ENCODE measurements at regions not wholly inside any gene's neighbourhood (a gene's known extent, or its start where the extent isn't known, plus 50 kb on each side); places are given as distances from the start of the nearest gene placed in this dataset.

DNA sequence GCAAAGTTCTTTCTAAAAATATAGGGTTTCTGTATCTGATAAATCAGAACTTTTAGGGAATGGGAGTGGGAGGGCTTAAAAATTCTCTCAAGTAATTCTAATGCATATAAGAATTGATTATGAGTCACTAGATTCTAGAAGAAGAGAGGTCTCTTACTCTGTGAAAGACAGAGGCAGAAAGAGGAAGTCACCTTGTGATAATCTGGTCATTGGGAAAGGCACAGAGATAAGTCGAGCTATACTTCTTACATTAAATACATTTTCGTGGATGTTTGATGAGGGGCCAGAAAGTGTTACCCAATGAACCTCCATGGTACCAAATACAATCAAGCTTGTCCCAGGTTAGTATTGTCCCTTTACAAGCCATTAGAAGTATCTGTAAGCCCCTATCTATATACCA lies 134.4 kb downstream of the MAD2L1 start:
- DNase-seq, result no peak

DNA sequence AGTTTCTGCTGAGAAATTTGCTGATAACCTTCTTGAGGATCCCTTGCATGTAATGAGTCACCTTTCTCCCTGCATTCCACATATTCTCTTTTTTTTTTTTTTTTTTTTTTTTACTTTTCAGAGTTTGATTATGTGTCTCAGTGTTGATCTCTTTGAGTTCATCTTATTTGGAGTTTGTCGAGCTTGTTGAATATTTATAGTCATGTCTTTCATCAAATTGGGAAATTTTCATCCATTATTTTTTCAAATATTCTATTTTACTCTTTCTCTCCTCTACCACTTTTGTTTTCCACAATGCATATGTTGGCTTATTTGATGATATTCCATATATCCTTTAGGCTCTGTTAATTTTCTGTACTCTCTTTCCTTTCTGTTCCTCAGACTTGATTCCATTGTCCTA lies 136.1 kb downstream of the MAD2L1 start:
- no peak for DNase-seq

DNA sequence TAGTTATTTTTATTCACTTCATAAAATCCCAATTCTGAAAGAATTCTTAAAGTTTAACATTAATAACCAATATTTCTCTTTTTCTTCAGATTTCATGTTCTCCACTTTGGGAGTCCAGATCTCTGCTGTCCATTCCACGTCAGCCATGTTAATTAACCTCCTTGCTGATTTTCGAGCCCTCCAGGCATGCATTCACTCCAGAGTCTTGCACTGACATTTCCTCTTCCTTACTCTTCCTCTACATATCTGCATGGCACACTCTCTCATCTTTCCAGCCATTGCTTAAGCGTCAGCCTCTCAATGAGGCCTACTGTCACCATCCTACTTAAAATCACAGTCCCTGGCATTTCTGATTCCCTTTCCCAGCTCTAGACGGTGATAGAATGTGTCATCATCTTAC lies 144.8 kb downstream of the MAD2L1 start:
- DNase-seq, result no peak

DNA sequence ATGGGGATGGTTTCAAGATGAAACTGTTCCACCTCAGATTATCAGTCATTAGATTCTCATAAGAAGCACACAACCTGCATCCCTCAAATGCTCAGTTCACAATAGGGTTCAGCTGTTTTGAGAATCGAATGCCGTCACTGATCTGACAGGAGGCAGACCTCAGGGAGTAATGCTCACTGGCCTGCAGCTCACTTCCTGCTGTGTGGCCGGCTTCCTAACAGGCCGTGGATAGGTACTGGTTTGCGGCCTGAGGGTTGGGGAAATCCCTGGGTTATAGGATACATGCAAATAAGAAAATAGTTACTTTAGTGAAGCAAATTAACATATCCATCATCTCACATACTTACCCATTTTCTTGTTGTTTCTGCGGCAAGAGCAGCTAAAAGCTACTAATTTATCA lies 160.4 kb downstream of the MAD2L1 start:
- no peak for DNase-seq

DNA sequence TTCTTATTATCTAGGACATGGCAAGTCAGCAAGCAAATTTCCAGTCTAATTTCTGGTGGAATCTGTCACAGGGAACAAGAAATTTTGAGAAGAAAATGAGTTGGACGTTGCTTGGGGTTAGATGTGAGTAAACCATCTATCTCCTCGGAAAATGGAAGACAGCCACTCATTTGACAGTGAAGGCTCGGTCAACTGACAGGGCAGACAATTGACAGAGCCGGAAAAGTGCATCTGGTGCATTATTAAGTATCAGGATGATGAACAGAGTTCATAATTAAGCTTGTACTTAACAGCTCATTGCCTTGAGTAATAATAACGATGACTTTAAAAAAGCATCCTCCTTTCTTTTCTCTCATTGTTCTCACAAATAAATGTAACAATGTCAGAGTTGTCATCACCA lies 168.4 kb downstream of the MAD2L1 start:
- no peak for DNase-seq

DNA sequence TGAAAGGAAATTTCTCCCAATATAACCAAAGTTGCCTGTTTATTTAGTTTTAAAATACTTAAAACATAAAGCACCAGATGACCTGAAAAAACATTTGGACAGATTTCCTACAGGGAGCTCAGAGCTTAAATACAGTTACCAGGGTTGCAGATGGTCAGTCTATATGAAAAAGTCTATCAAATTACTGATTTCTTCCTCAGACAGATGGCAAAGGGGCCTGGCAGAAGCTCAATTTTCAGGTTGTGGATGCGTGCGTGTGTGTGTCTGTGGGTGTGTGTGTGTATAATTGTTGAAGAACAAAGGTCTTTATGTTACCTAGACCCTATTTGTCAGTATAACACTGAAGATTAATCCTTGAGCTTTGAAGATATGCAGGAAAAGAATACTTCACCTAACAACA lies 169.4 kb downstream of the MAD2L1 start:
- no peak for DNase-seq

DNA sequence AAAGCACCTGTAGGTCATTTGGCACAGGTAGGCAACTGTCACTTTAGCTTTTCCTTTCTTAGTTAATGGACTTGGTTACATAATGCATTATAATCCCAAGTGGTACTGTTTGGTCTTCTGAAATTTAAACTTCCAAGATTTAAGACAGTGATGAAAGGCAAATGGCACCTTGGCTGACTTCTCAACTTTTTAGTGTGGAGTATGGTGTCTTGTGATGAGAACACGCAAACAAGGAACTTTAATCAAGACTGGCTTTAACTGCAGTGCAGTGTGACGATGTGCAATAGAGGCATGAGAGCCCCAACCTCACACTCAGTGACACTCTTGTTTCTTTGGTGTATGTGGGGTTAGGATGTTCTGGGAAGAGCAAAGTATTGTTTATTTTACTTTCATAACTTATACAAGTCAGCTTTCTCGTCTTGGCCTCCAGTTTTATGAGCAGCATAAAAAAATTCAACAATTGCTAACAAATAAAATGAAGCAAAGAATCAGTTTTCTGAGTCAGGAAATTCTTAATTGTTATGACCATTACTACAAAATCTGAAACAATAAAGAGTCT lies 171.9 kb downstream of the MAD2L1 start:
- no peak for DNase-seq

DNA sequence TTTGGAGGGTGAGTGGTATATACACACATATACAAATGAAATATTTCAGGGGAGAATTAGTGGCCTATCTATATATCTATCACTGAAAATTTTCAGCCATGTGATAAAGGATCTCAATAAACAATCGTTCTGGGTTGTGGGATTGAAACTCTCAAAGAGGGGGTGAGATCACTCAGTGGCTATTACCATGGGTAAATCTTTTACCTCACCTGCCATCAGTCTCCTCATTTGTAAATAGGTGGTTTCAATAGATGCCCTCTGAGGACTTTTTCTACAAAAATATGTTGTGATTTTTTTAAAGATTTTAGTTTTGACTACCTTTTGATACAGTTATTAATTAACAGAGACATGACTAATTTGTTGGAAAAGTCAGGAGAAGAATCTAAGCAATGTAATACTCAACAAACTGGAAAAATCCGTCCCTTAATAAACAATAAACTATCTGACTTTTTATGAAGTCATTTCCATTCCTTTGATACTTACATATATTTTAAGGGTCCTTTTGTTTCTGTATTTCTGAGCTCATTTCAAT lies 192.8 kb downstream of the MAD2L1 start:
- DNase-seq, result no peak

DNA sequence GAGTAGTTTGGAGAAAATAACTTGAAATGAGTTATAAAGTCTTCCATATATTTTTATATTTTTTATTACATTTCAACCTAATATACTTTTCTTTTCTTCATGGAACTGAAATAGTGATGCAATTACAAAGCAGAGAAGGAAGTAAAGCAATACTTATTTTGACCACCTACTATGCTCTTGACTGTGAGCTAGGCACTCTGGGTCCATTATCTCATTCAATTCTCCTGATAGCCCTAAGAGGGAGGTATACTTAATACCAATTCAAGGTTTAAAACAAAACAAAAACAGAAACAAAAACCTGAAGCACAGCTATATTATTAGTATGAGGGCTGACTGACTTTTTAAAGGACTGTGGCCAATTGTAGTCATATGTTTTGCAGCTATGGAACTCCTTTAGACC lies 193.5 kb downstream of the MAD2L1 start:
- no peak for DNase-seq

DNA sequence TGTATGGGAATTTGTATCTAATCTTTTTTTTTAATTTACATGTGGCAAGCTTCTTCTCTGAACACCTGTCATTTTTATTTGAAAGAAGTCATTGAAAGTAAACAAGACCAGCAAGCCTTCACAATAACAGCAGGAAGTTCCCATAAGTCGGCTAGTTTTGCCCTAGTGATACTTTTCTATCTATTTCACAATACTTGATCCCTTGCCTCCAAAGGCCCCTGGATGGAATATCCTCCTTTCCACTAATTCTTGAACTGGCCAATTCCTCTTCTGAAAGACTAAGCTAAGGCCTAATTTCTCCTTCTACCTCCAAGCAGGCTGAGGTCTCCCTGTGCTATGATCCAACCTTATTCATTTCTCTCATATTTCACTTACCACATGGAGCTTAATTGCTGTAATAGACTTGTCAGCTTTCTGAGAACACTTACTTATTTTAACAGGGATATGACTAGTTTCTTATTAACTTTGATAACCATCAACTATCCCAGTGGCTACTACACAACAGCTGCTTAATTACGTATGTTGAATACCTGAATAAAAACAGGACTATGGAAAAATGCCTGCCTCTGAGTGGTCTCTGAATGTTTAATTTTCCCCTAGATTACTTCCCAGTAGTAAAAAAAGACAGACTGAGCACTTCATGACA lies 194.2 kb downstream of the MAD2L1 start:
- DNase-seq, result peak; percentile 24

DNA sequence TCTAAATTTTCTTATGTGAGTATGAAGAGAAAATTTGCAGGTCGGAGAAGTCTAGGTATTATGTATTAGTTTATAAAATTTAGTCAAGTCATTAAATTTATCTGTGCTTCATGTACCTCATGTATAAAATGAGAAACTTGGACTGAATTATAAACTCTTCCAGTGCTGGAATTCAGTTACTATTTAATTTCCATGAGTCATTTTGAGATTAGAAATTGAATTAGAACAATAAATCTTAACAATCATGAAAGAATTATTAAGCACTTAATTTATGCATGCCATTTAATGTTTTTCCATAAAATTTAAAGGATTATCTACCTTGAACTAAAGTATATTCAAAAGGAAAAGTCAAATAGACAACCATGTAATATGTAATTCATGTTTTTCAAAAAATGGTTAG lies 195.8 kb downstream of the MAD2L1 start:
- no peak for DNase-seq

DNA sequence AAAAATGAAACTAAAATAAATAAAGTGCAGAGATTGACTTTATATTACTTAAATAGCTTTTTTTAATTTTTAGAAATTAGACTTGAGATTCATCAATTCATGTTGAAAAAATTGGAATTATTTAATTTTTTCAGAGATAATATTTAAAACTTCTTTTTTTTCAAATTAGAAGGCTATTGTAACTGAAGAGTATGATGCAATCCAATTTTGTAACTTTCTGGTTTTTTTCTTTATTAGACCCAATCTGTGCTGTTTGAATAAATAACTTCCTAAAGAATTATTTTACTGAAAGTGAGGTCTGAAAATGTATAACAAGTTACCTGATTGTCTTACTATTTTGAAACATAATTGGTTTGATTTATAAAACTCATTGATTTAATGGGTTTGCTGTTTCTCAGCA lies 200.9 kb downstream of the MAD2L1 start:
- DNase-seq, result no peak

DNA sequence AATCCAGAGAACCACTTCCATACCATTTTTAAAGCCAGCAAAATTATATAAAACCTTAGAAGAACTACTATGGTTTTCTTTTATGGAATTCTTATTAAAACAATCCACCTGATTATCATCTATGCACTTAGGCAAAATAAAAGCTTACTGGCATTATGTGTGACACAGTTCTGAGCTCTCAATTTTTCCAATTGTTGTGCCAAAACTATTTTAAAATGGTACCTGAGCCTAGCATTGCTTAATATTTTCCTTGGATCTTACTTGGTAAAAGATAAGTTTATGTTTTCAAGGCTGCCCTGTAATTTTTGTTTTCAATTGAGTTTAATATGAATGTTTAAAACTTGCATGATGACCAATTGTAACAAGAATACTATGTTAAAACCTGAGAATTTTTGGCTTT lies 201.3 kb downstream of the MAD2L1 start:
- DNase-seq, result no peak

DNA sequence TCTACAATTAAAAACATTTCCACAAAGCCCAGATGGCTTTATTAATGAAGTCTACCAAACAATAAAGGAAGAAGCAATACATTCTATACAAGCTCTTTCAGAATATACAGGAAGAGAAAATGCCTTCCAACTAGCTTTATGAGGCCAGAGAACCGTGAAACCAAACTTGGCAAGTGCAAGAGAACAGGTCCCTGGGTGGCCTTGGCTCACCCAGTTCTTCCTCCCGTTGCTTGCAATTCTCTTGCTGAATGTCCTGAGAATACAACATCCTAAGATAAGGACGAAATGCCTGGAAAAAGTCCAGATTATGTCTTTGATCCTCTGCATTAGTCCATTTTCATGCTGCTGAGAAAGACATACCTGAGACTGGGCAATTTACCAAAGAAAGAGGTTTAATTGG lies 204.9 kb downstream of the MAD2L1 start:
- DNase-seq, result no peak

DNA sequence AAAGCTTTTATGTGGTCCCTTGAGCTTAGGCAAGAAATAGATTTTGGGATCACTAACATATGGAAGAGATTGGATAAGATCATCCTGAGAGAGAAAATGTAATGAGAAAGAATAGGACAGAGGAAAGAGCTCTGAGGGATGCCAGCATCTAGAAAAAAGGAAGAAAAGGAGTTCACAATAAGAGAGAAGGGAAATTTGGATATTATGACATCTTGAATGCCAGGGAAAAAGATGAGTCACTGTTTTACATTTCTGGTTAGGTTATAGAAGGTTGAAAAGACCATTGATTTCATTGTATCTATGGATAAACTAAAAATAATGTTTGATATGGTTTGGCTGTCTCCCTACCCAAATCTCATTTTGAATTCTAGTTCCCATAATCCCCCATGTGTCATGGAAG lies 208.5 kb downstream of the MAD2L1 start:
- no peak for DNase-seq

DNA sequence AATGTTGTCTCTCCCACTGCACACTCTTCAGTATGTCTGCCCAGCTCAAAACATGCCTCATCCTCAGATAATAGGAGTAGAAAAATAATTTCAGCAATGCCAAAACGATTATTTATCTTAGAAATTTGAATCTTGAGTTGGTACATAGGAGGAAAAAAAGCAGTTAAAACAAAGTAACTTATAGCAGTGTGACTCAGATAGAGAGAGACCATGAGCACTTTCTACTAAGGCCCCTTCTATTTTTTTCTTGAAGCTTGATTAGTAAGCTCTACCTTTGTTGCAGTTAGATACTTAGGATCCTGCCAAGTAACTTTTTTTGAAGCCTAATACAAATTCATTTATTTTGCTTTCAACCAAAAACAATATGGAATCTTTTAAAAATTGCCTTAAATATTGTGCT lies 212.3 kb downstream of the MAD2L1 start:
- DNase-seq, result no peak

DNA sequence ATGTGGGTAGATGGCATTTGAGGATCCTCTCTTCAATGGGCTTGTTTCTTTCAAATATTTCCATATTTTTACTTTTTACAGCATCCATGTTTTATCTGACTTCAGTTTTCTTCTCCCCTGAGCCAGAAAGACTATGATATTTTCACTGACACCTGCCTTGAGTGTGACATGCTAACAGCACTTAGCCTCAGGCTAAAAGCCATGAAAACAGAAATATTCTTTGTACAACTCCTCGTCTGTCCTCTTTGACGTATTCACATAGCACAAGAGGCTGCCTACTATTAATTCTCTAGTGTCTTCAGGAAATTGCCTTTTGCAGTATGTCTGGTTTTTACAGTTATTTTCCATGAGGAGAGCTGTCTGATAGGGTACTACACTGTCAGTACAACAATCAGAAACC lies 215.0 kb downstream of the MAD2L1 start:
- DNase-seq, result no peak

DNA sequence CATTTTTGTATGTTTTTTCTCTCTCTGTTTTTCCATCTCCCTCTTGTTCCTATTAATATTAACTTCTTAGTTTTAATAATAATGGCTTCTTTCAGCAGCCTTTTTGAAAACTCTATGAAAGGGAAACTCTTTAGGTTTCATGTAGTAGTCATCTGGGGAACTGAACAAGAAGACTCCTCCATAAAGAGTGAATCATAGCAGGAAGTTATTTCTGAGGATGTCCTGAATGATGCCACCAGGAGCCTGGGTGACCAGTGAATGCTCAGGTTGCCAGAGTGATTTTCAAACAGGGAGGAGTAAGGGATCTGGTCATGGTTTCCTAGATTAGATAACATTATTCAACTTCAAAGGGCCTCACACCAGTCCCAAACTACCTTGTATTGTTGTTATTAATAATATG lies 212.8 kb upstream of the PDE5A start:
- no peak for DNase-seq

DNA sequence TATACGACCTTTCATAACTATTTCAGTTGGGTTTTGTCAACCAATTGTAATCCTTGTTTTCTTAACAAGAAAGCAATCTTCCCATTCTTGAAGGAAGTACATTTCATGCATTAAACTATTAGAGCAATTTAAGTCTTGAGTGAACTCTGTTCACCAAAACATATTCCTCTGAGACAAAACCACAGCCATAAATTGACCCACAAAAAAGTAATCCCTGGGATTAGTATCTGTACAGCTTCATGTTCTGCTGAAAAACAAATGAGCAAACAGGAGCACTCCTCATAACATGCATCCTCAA lies 207.0 kb upstream of the PDE5A start:
- peak; percentile 19 for DNase-seq

DNA sequence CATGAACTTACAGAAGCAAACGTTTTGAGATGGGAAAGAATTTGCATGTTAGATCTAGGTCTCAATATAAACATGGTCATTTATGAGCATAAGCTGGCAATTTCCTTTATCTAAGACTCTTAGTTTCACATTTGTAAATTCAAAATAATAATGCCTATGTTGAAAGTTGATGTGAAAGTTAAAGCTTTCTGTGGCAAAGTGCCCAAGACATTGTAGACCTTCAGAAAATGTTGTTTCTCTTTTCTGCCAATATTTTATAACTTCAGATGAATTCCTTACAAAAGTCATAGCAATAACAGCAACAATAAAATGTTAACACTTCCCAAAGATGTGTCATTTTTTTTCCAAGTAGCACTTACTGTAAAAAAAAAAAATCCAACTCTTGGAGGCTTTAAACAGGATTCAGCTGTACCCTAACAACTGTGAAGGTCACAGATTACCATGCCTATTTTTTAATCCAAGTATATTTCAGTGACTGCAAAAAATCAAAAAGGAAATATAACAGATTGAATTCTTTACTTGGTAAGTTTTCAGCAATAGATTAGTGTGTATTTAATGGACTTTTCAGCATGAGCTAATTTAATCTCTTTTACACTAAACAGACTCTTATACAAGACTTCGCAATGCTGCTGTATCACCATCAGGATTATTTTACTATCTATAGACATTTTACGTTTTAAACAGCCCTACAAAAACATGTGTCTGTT lies 206.5 kb upstream of the PDE5A start:
- DNase-seq, result peak; percentile 26

DNA sequence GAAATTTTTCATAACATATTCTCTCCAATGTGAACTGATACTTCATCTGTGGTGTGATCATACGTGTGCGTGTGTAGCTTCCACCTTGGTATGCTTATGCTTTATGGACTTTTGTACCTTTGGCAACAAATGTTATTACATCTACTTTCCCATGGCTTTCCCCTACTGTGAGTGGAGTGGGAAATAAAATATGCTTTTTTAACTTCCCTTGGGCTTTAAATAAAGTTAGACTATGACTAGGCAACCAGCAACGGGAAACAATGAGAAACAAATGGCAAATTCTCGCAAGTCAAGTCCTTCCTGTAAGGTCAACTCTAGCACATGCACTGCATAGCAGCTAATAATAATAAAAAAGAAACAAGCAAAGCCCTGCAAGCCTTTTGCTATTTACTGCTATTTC lies 205.0 kb upstream of the PDE5A start:
- DNase-seq, result peak; percentile 12

DNA sequence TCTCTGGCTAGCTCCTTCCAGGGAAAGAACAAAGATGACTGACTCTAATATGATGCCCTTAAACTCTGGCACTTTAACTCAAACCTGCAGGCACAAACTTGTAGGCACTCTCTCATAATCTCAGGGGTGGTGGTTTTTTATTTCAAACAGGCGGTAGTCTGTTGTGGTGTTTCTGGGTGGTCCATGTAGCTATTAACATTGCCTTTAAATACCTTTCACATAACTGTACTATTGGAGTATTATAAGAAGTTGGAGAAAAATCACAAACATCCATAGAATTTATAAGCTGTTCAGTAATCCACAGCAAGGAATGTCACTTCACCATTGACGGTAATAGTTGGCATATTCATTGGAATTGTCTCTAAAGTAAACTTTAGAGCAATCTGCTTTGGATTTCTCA lies 204.2 kb upstream of the PDE5A start:
- no peak for DNase-seq

DNA sequence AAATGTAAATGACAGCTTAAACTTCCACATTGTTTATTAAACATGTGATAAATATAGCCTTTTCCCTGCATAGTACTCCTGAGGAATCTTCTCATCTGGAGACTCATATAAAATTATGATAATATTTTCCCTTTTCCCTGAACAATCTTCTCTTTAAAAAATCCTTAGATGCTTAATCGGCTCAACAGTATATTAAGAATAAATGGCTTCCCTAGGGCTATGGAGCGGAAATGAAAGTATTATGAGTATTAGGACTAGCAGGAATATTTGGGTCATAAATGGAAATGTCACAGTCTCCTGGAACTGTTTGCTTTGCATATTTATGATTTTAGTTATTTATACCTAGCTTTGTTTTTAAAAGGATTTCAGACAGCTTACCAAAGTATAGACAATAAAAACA lies 200.7 kb upstream of the PDE5A start:
- no peak for DNase-seq

DNA sequence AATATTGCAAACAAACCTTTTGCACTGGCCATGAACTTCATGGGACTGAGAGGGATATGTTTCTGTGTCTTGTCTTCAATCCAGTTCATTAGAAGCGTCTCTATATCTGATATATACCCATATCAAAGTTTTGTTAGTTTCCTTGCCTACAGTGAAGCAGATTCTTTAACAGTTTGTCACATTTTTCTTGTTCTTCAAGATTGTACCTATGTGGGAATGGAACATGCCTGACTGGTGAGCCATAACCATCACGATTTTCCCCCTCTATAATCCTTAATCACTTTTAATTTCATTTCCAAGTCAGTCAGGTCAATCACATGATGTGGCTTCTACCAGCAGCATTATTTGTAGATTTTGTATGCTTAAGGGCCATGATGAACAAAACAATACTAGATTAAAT lies 197.1 kb upstream of the PDE5A start:
- DNase-seq, result no peak

All from renal pelvis (tissue), 1 donor.